ENCODE measurements at regions not wholly inside any gene's neighbourhood (a gene's known extent, or its start where the extent isn't known, plus 50 kb on each side); places are given as distances from the start of the nearest gene placed in this dataset.

GRCh38 chr6:170101281-170102035, 189.4 kb downstream of the DLL1 start:
- WGBS = 84% methylated on average over 12 of the region's 17 CpGs
- H2AFZ ChIP-seq (ENCODE audit: low read depth, low read length) = no peak overlapping the region
- no peak overlapping the region for H3K4ac ChIP-seq (ENCODE audit: low read depth in 1 of 2, low read length in 2 of 2)
- no peak overlapping the region for H4K8ac ChIP-seq (ENCODE audit: low read length)
- no peak overlapping the region for H4K91ac ChIP-seq (ENCODE audit: low read length)
- H3K9me3 ChIP-seq (ENCODE audit: control insufficient read depth, low read length) = peaks cover 6% of the 10 kb centered on the region
- H2BK5ac ChIP-seq (ENCODE audit: low read depth, low read length, poor library complexity, severe bottlenecking) = no peak overlapping the region
- H3K18ac ChIP-seq (ENCODE audit: low read depth in 1 of 2, low read length in 2 of 2) = no peak overlapping the region
- H3K4me1 ChIP-seq (ENCODE audit: control insufficient read depth, insufficient read depth, low read depth, low read length) = no peaks in the 10 kb centered on the region
- no peak overlapping the region for H3K27ac ChIP-seq (ENCODE audit: low read length, poor library complexity, severe bottlenecking)
- H3K4me2 ChIP-seq (ENCODE audit: low read length, poor library complexity, severe bottlenecking) = no peak overlapping the region
- no peak for DNase-seq
- no peaks in the 10 kb centered on the region for H3K36me3 ChIP-seq (ENCODE audit: control insufficient read depth in 1 of 2, insufficient read depth in 2 of 2, low read depth in 1 of 2, low read length in 2 of 2)
- no peak overlapping the region for H3K9ac ChIP-seq (ENCODE audit: low read length)
- H3K14ac ChIP-seq (ENCODE audit: low read length in 2 of 2) = no peak overlapping the region
- no peak overlapping the region for H2BK120ac ChIP-seq (ENCODE audit: low read depth, low read length)
- no peak overlapping the region for H2BK15ac ChIP-seq (ENCODE audit: low read depth, poor library complexity, severe bottlenecking)
- H3K23ac ChIP-seq (ENCODE audit: low read length in 2 of 2) = no peak overlapping the region
- H3K4me3 ChIP-seq (ENCODE audit: insufficient read depth in 1 of 2, low read depth in 1 of 2, low read length in 2 of 2) = no peak overlapping the region
- no peak overlapping the region for H2AK5ac ChIP-seq (ENCODE audit: low read length, severe bottlenecking)
- no peak overlapping the region for H2BK12ac ChIP-seq (ENCODE audit: low read length in 2 of 2)
- H3K79me1 ChIP-seq (replicated peaks; ENCODE audit: low read length, poor library complexity, severe bottlenecking) = no peaks in the 10 kb centered on the region
- peaks cover 0 to 22% of the 10 kb centered on the region in 2 experiments for H3K27me3 ChIP-seq (ENCODE audit: control insufficient read depth in 1 of 2, insufficient read depth in 1 of 2, low read length in 2 of 2)

GRCh38 chr6:170100046-170100445, 190.8 kb downstream of the DLL1 start:
- Histone ChIP-seq H4K8ac (ENCODE audit: low read length) (no peak overlapping the region), H4K91ac (ENCODE audit: low read length) (no peak overlapping the region), H3K27ac (ENCODE audit: low read length, poor library complexity, severe bottlenecking) (no peak overlapping the region), H3K9me3 (ENCODE audit: control insufficient read depth, low read length) (no peaks in the 10 kb centered on the region), H3K14ac (ENCODE audit: low read length in 2 of 2) (no peak overlapping the region), H3K27me3 (ENCODE audit: control insufficient read depth in 1 of 2, insufficient read depth in 1 of 2, low read length in 2 of 2) (peaks cover 0 to 28% of the 10 kb centered on the region in 2 experiments), H2BK12ac (ENCODE audit: low read length in 2 of 2) (no peak overlapping the region), H2BK5ac (ENCODE audit: low read depth, low read length, poor library complexity, severe bottlenecking) (no peak overlapping the region), H3K4ac (ENCODE audit: low read depth in 1 of 2, low read length in 2 of 2) (no peak overlapping the region), H3K23ac (ENCODE audit: low read length in 2 of 2) (no peak overlapping the region), H2BK15ac (ENCODE audit: low read depth, poor library complexity, severe bottlenecking) (no peak overlapping the region), H3K9ac (ENCODE audit: low read length) (no peak overlapping the region), H2BK120ac (ENCODE audit: low read depth, low read length) (no peak overlapping the region), H3K4me3 (ENCODE audit: insufficient read depth in 1 of 2, low read depth in 1 of 2, low read length in 2 of 2) (no peak overlapping the region), H3K18ac (ENCODE audit: low read depth in 1 of 2, low read length in 2 of 2) (no peak overlapping the region), H3K4me1 (ENCODE audit: control insufficient read depth, insufficient read depth, low read depth, low read length) (no peaks in the 10 kb centered on the region), H3K4me2 (ENCODE audit: low read length, poor library complexity, severe bottlenecking) (no peak overlapping the region), H2AK5ac (ENCODE audit: low read length, severe bottlenecking) (no peak overlapping the region), H3K36me3 (ENCODE audit: control insufficient read depth in 1 of 2, insufficient read depth in 2 of 2, low read depth in 1 of 2, low read length in 2 of 2) (no peaks in the 10 kb centered on the region), H3K79me1 (replicated peaks; ENCODE audit: low read length, poor library complexity, severe bottlenecking) (no peaks in the 10 kb centered on the region), H2AFZ (ENCODE audit: low read depth, low read length) (no peak overlapping the region)
- DNase-seq = no peak
- 80% methylated on average over 8 of the region's 8 CpGs for WGBS

- Histone ChIP-seq H2BK12ac (ENCODE audit: low read length in 2 of 2) (no peak overlapping the region), H3K4me2 (ENCODE audit: low read length, poor library complexity, severe bottlenecking) (no peak overlapping the region), H3K9ac (ENCODE audit: low read length) (no peak overlapping the region)
These were observed 191.5 kb downstream of the DLL1 start for GRCh38 chr6:170099387-170099786.

GRCh38 chr6:170098428-170099170, 192.3 kb downstream of the DLL1 start:
- peaks cover 0 to 32% of the 10 kb centered on the region in 2 experiments for H3K27me3 ChIP-seq (ENCODE audit: control insufficient read depth in 1 of 2, insufficient read depth in 1 of 2, low read length in 2 of 2)
- H3K79me1 ChIP-seq (replicated peaks; ENCODE audit: low read length, poor library complexity, severe bottlenecking) = no peaks in the 10 kb centered on the region
- no peak overlapping the region for H2BK5ac ChIP-seq (ENCODE audit: low read depth, low read length, poor library complexity, severe bottlenecking)
- no peak overlapping the region for H3K9ac ChIP-seq (ENCODE audit: low read length)
- 92% methylated on average over 37 of the region's 37 CpGs for WGBS
- no peaks in the 10 kb centered on the region for H3K36me3 ChIP-seq (ENCODE audit: control insufficient read depth in 1 of 2, insufficient read depth in 2 of 2, low read depth in 1 of 2, low read length in 2 of 2)
- no peak overlapping the region for H2BK15ac ChIP-seq (ENCODE audit: low read depth, poor library complexity, severe bottlenecking)
- no peaks in the 10 kb centered on the region for H3K4me1 ChIP-seq (ENCODE audit: control insufficient read depth, insufficient read depth, low read depth, low read length)
- H2AFZ ChIP-seq (ENCODE audit: low read depth, low read length) = no peak overlapping the region
- no peak overlapping the region for H4K91ac ChIP-seq (ENCODE audit: low read length)
- H3K4me3 ChIP-seq (ENCODE audit: insufficient read depth in 1 of 2, low read depth in 1 of 2, low read length in 2 of 2) = no peak overlapping the region
- H3K4me2 ChIP-seq (ENCODE audit: low read length, poor library complexity, severe bottlenecking) = no peak overlapping the region
- no peak overlapping the region for H3K23ac ChIP-seq (ENCODE audit: low read length in 2 of 2)
- no peak for DNase-seq
- H2BK120ac ChIP-seq (ENCODE audit: low read depth, low read length) = no peak overlapping the region
- no peak overlapping the region for H3K14ac ChIP-seq (ENCODE audit: low read length in 2 of 2)
- H3K27ac ChIP-seq (ENCODE audit: low read length, poor library complexity, severe bottlenecking) = no peak overlapping the region
- no peak overlapping the region for H3K18ac ChIP-seq (ENCODE audit: low read depth in 1 of 2, low read length in 2 of 2)
- H4K8ac ChIP-seq (ENCODE audit: low read length) = no peak overlapping the region
- H2AK5ac ChIP-seq (ENCODE audit: low read length, severe bottlenecking) = no peak overlapping the region
- no peak overlapping the region for H3K4ac ChIP-seq (ENCODE audit: low read depth in 1 of 2, low read length in 2 of 2)
- H2BK12ac ChIP-seq (ENCODE audit: low read length in 2 of 2) = no peak overlapping the region
- H3K9me3 ChIP-seq (ENCODE audit: control insufficient read depth, low read length) = no peaks in the 10 kb centered on the region

More at GRCh38 chr6:170099387-170099786, 191.5 kb downstream of the DLL1 start:
- Histone ChIP-seq H3K9me3 (ENCODE audit: control insufficient read depth, low read length) (no peaks in the 10 kb centered on the region), H2BK15ac (ENCODE audit: low read depth, poor library complexity, severe bottlenecking) (no peak overlapping the region), H4K8ac (ENCODE audit: low read length) (no peak overlapping the region), H2AFZ (ENCODE audit: low read depth, low read length) (no peak overlapping the region), H2BK5ac (ENCODE audit: low read depth, low read length, poor library complexity, severe bottlenecking) (no peak overlapping the region), H4K91ac (ENCODE audit: low read length) (no peak overlapping the region), H3K4me1 (ENCODE audit: control insufficient read depth, insufficient read depth, low read depth, low read length) (no peaks in the 10 kb centered on the region), H3K23ac (ENCODE audit: low read length in 2 of 2) (no peak overlapping the region), H3K18ac (ENCODE audit: low read depth in 1 of 2, low read length in 2 of 2) (no peak overlapping the region), H3K27me3 (ENCODE audit: control insufficient read depth in 1 of 2, insufficient read depth in 1 of 2, low read length in 2 of 2) (peaks cover 0 to 30% of the 10 kb centered on the region in 2 experiments), H3K36me3 (ENCODE audit: control insufficient read depth in 1 of 2, insufficient read depth in 2 of 2, low read depth in 1 of 2, low read length in 2 of 2) (no peaks in the 10 kb centered on the region), H2BK120ac (ENCODE audit: low read depth, low read length) (no peak overlapping the region), H3K4ac (ENCODE audit: low read depth in 1 of 2, low read length in 2 of 2) (no peak overlapping the region), H3K14ac (ENCODE audit: low read length in 2 of 2) (no peak overlapping the region), H3K79me1 (replicated peaks; ENCODE audit: low read length, poor library complexity, severe bottlenecking) (no peaks in the 10 kb centered on the region), H3K4me3 (ENCODE audit: insufficient read depth in 1 of 2, low read depth in 1 of 2, low read length in 2 of 2) (no peak overlapping the region), H3K27ac (ENCODE audit: low read length, poor library complexity, severe bottlenecking) (no peak overlapping the region), H2AK5ac (ENCODE audit: low read length, severe bottlenecking) (no peak overlapping the region)
- WGBS = 89% methylated on average over 11 of the region's 11 CpGs
- DNase-seq = no peak

Data from mesenchymal stem cell (in vitro differentiated cells and primary cell).